ENCODE measurements at regions not wholly inside any gene's neighbourhood (a gene's known extent, or its start where the extent isn't known, plus 50 kb on each side); places are given as distances from the start of the nearest gene placed in this dataset.

GRCh38 chr11:70674605-70675004 is 276.3 kb downstream of the CTTN start:
- Mint-ChIP-seq H3K36me3 (ENCODE audit: low read depth) (no peaks in the 10 kb centered on the region), H3K4me3 (no peak overlapping the region), H3K9me3 (peaks cover 4% of the 10 kb centered on the region), H3K27ac (no peak overlapping the region), H3K27me3 (peaks cover 2% of the 10 kb centered on the region), H3K4me1 (no peaks in the 10 kb centered on the region)
- POLR2A ChIA-PET: no interaction called here
- intact Hi-C loops (cut with micrococcal nuclease): no loop called here
- no peak for DNase-seq
- no peak for ATAC-seq (ENCODE audit: low read depth)
- TF ChIP-seq, protein P1, sequence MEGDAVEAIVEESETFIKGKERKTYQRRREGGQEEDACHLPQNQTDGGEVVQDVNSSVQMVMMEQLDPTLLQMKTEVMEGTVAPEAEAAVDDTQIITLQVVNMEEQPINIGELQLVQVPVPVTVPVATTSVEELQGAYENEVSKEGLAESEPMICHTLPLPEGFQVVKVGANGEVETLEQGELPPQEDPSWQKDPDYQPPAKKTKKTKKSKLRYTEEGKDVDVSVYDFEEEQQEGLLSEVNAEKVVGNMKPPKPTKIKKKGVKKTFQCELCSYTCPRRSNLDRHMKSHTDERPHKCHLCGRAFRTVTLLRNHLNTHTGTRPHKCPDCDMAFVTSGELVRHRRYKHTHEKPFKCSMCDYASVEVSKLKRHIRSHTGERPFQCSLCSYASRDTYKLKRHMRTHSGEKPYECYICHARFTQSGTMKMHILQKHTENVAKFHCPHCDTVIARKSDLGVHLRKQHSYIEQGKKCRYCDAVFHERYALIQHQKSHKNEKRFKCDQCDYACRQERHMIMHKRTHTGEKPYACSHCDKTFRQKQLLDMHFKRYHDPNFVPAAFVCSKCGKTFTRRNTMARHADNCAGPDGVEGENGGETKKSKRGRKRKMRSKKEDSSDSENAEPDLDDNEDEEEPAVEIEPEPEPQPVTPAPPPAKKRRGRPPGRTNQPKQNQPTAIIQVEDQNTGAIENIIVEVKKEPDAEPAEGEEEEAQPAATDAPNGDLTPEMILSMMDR (IDR thresholded peaks at IDR 0.05): no peak
- CTCF ChIA-PET: no interaction called here

- intact Hi-C loops (cut with micrococcal nuclease): no loop called here
- Mint-ChIP-seq H3K9me3 (peaks cover 4% of the 10 kb centered on the region), H3K27ac (no peak overlapping the region), H3K36me3 (ENCODE audit: low read depth) (no peaks in the 10 kb centered on the region), H3K4me3 (no peak overlapping the region), H3K4me1 (no peaks in the 10 kb centered on the region), H3K27me3 (no peaks in the 10 kb centered on the region)
- DNase-seq: no peak
- ChIA-PET POLR2A (no interaction called here), CTCF (no interaction called here)
- TF ChIP-seq, protein P1 (IDR thresholded peaks at IDR 0.05): no peak
- no peak for ATAC-seq (ENCODE audit: low read depth)
Observed at GRCh38 chr11:70675697-70676374, 277.5 kb downstream of the CTTN start.

DNA sequence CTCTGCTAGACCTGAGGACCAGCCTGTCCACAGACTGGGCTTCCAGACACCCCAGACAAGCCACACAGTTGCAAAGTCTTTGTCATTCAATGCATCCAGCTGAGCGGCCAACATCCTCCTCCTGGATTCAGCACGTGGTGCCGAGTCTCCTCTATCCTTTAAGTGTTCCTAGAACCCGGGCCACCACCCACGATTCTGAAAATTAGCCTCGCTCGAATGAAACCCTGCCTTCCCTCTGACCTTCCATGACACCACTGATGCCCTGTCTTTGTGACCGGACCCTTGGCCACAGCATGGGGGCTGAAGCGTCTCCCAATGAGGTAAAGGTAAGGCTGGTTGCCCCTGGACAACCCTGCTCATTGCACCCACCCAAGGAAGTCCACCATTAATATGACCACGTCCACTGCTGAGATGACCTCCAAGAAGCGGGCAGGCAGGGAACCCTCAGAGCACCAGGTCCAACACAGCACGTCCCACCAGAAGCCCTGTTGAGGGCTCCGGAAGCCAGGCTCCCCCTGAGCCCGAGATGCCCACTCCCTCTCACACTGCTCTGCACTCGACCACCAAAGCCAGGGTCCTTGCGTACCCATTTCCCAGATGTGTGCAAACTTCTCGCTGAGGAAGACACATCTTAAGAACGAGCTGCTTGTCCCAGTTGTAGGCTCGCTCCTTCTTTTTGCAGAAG is 279.0 kb downstream of the CTTN start:
- Mint-ChIP-seq H3K27ac (no peak overlapping the region), H3K9me3 (peaks cover 4% of the 10 kb centered on the region), H3K36me3 (ENCODE audit: low read depth) (no peaks in the 10 kb centered on the region), H3K27me3 (no peaks in the 10 kb centered on the region), H3K4me3 (no peak overlapping the region), H3K4me1 (no peaks in the 10 kb centered on the region)
- CTCF ChIA-PET: no interaction called here
- intact Hi-C loops (cut with micrococcal nuclease): no loop called here
- ATAC-seq (ENCODE audit: low read depth): no peak
- TF ChIP-seq, protein P1 (IDR thresholded peaks at IDR 0.05): no peak
- POLR2A ChIA-PET: no interaction called here
- no peak for DNase-seq

GRCh38 chr11:70678931-70679900 is 280.9 kb downstream of the CTTN start:
- ChIA-PET POLR2A (no interaction called here), CTCF (no interaction called here)
- DNase-seq: no peak
- no peak overlapping the region for H3K27ac Mint-ChIP-seq
- no peaks in the 10 kb centered on the region for H3K36me3 Mint-ChIP-seq (ENCODE audit: low read depth)
- no peak for ATAC-seq (ENCODE audit: low read depth)
- no peaks in the 10 kb centered on the region for H3K9me3 Mint-ChIP-seq
- intact Hi-C loops (cut with micrococcal nuclease): no loop called here
- no peaks in the 10 kb centered on the region for H3K27me3 Mint-ChIP-seq
- H3K4me3 Mint-ChIP-seq: no peak overlapping the region
- TF ChIP-seq, protein P1 (IDR thresholded peaks at IDR 0.05): no peak
- H3K4me1 Mint-ChIP-seq: no peaks in the 10 kb centered on the region

- no peaks in the 10 kb centered on the region for H3K4me1 Mint-ChIP-seq
- POLR2A ChIA-PET: no interaction called here
- DNase-seq (no peak), ATAC-seq (ENCODE audit: low read depth) (no peak)
- no peak overlapping the region for H3K4me3 Mint-ChIP-seq
- H3K36me3 Mint-ChIP-seq (ENCODE audit: low read depth): no peaks in the 10 kb centered on the region
- intact Hi-C loops (cut with micrococcal nuclease): no loop called here
- H3K27ac Mint-ChIP-seq: no peak overlapping the region
- CTCF ChIA-PET: no interaction called here
- no peaks in the 10 kb centered on the region for H3K9me3 Mint-ChIP-seq
- TF ChIP-seq, protein P1 (IDR thresholded peaks at IDR 0.05): no peak
- H3K27me3 Mint-ChIP-seq: no peaks in the 10 kb centered on the region
Observed at GRCh38 chr11:70680781-70681281, 282.5 kb downstream of the CTTN start.
